Neural crest cell (in vitro differentiated cells): ENCODE measurements at regions not wholly inside any gene's neighbourhood (a gene's known extent, or its start where the extent isn't known, plus 50 kb on each side); places are given as distances from the start of the nearest gene placed in this dataset.

Experiments
- DNase-seq: peaks from one replicate; pipeline ENCODE4 v3.0.0; 2021; ENCODE audit warnings: low read depth, mixed read lengths, low spot score
- H3K27ac Mint-ChIP-seq: one replicate; pipeline ENCODE4 v1.8.0; 2021; ENCODE audit warnings: mild to moderate bottlenecking, mixed read lengths; ENCODE audit not compliant: unreplicated experiment
- H3K27me3 Mint-ChIP-seq: 2 replicates; pipeline ENCODE4 v1.8.0; 2021; ENCODE audit warnings: low read depth, mild to moderate bottlenecking, mixed read lengths
- H3K36me3 Mint-ChIP-seq: 2 replicates; pipeline ENCODE4 v1.8.0; 2021; ENCODE audit warnings: low read depth, mild to moderate bottlenecking, mixed read lengths
- H3K4me1 Mint-ChIP-seq: 2 replicates; pipeline ENCODE4 v1.8.0; 2021; ENCODE audit warnings: mixed read lengths
- H3K4me3 Mint-ChIP-seq: one replicate; pipeline ENCODE4 v1.8.0; 2021; ENCODE audit warnings: mild to moderate bottlenecking, mixed read lengths
- H3K9me3 Mint-ChIP-seq: 2 replicates; pipeline ENCODE4 v1.8.0; 2021; ENCODE audit warnings: mixed read lengths
- CTCF ChIP-seq: fragments of 200-600 bp; sonication (generic); conservative IDR thresholded peaks from 2 replicates; pipeline ENCODE4 v1.5.0; 2021; ENCODE audit warnings: antibody characterized with exemption, mild to moderate bottlenecking

- Mint-ChIP-seq H3K27ac (no peak overlapping the region), H3K36me3 (no peaks in the 10 kb centered on the region), H3K4me3 (no peak overlapping the region), H3K9me3 (peaks cover 2% of the 10 kb centered on the region), H3K4me1 (peaks cover 32% of the 10 kb centered on the region), H3K27me3 (no peaks in the 10 kb centered on the region)
- DNase-seq: no peak
- TF ChIP-seq CTCF: no peak
Observed at GRCh38 chr6:106805771-106806170, 168.8 kb downstream of the CD24 start.

DNA sequence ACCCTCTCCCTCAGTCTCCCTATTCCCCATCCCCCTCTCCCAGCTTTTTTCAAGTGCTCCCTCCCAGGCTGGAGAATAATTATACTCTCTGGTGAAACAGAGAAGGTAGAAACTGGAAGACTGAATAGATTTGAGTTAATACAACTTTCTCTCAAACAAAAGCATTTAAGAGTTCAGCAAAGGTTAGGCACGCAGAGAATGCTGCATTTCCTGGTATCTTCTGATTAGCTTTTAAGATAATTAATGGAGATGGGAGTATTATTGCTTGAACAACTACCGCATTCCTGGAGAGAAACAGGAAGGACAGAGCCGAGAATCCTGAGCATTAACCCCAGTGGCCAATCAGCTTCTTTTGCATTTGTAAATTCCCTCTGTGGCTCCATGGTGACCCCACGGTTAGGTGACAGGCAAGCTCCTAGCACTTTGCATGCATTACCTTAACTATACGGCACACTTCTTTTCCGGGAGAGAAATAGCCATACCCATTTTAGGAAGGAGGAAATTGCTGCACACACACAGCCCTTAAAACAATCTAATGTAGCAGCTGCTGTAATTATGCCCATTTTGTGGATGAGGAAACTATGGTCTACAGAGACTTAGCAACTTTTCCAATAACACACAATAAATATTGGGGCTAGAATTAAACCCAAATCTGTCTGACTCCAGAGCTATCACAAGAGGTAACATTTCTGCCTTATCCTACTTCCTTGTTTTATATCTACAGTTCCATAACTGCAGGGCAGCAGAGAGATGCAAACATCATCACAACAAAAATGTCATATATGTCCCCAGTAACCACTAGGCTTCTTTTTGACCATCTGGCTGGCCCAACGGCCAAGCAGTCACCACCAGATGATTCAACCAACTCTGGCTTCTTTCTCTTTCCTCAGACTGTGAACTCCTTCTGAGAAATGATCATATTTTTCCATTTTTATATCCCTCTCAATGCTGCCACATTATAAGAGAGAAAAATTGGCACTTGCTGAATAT is 169.9 kb downstream of the CD24 start:
- no peak overlapping the region for H3K4me3 Mint-ChIP-seq
- H3K4me1 Mint-ChIP-seq: peaks cover 32% of the 10 kb centered on the region
- TF ChIP-seq CTCF: no peak
- H3K9me3 Mint-ChIP-seq: no peaks in the 10 kb centered on the region
- no peaks in the 10 kb centered on the region for H3K36me3 Mint-ChIP-seq
- no peak overlapping the region for H3K27ac Mint-ChIP-seq
- H3K27me3 Mint-ChIP-seq: no peaks in the 10 kb centered on the region
- no peak for DNase-seq

GRCh38 chr6:106803188-106803587 is 171.3 kb downstream of the CD24 start:
- H3K27ac Mint-ChIP-seq: no peak overlapping the region
- H3K9me3 Mint-ChIP-seq: no peaks in the 10 kb centered on the region
- no peaks in the 10 kb centered on the region for H3K36me3 Mint-ChIP-seq
- no peak for TF ChIP-seq CTCF
- no peak for DNase-seq
- H3K4me1 Mint-ChIP-seq: peaks cover 32% of the 10 kb centered on the region
- H3K27me3 Mint-ChIP-seq: no peaks in the 10 kb centered on the region
- no peak overlapping the region for H3K4me3 Mint-ChIP-seq

- Mint-ChIP-seq H3K36me3 (no peaks in the 10 kb centered on the region), H3K27ac (no peak overlapping the region), H3K4me1 (peaks cover 32% of the 10 kb centered on the region), H3K27me3 (no peaks in the 10 kb centered on the region), H3K4me3 (no peak overlapping the region), H3K9me3 (no peaks in the 10 kb centered on the region)
- no peak for TF ChIP-seq CTCF
- no peak for DNase-seq
Observed at GRCh38 chr6:106802139-106802538, 172.4 kb downstream of the CD24 start.

- no peak for DNase-seq
- no peaks in the 10 kb centered on the region for H3K36me3 Mint-ChIP-seq
- H3K27ac Mint-ChIP-seq: no peak overlapping the region
- H3K9me3 Mint-ChIP-seq: no peaks in the 10 kb centered on the region
- no peaks in the 10 kb centered on the region for H3K27me3 Mint-ChIP-seq
- H3K4me3 Mint-ChIP-seq: no peak overlapping the region
- no peak for TF ChIP-seq CTCF
- peaks cover 32% of the 10 kb centered on the region for H3K4me1 Mint-ChIP-seq
Observed at GRCh38 chr6:106801256-106801655, 171.9 kb downstream of the QRSL1 start.
